22Rv1 (cell line): ENCODE measurements at regions not wholly inside any gene's neighbourhood (a gene's known extent, or its start where the extent isn't known, plus 50 kb on each side); places are given as distances from the start of the nearest gene placed in this dataset.

Experiments
- CTCF ChIP-seq: fragments of 450-650 bp; IDR thresholded peaks from 2 replicates; pipeline ENCODE4 v1.5.1; 2017; ENCODE audit warnings: mild to moderate bottlenecking
- ZFX ChIP-seq: fragments of 450-650 bp; IDR thresholded peaks from 2 replicates; pipeline ENCODE4 v1.6.1; 2017; ENCODE audit warnings: antibody characterized with exemption, borderline replicate concordance

- TF ChIP-seq CTCF (peak; percentile 22; the same call in 1 of the 2 replicates), ZFX (no peak)
These were observed 88.9 kb upstream of the TRPM3 start for GRCh38 chr9:71210326-71210725.
